Neuronal stem cell (in vitro differentiated cells): ENCODE measurements at regions not wholly inside any gene's neighbourhood (a gene's known extent, or its start where the extent isn't known, plus 50 kb on each side); places are given as distances from the start of the nearest gene placed in this dataset.
"Not testable (repeated sequence)": the region's sequence is repeated elsewhere in the genome, so short reads cannot be mapped to it uniquely, and the experiment has no call there.

Experiments used
- DNase-seq: peaks from one replicate; pipeline ENCODE4 v3.0.0-alpha.2; 2013; ENCODE audit warnings: low spot score
- H2AFZ ChIP-seq: one replicate; pipeline ENCODE4 v1.6.1; 2013; ENCODE audit warnings: mild to moderate bottlenecking, low read length, inconsistent platforms
- H2AK5ac ChIP-seq: 2 replicates; pipeline ENCODE4 v1.6.1; 2013; ENCODE audit warnings: low read depth, mild to moderate bottlenecking, inconsistent platforms, low read length, moderate library complexity, mixed read lengths
- H2BK120ac ChIP-seq: 2 replicates; pipeline ENCODE4 v1.6.1; 2013; ENCODE audit warnings: low read depth, mild to moderate bottlenecking, inconsistent platforms, low read length, moderate library complexity, mixed read lengths
- H2BK12ac ChIP-seq: one replicate; pipeline ENCODE4 v1.6.1; 2013; ENCODE audit warnings: low read length, inconsistent platforms
- H2BK15ac ChIP-seq: 2 replicates; pipeline ENCODE4 v1.6.1; 2013; ENCODE audit warnings: mild to moderate bottlenecking, low read length, inconsistent platforms, mixed read lengths
- H2BK5ac ChIP-seq: one replicate; pipeline ENCODE4 v1.6.1; 2013; ENCODE audit warnings: inconsistent platforms, mild to moderate bottlenecking, low read length, moderate library complexity
- H3K14ac ChIP-seq: one replicate; pipeline ENCODE4 v1.6.1; 2013; ENCODE audit warnings: low read length, inconsistent platforms
- H3K18ac ChIP-seq: 2 replicates; pipeline ENCODE4 v1.6.1; 2013; ENCODE audit warnings: low read length, inconsistent platforms
- H3K23ac ChIP-seq: 2 replicates; pipeline ENCODE4 v1.6.1; 2013; ENCODE audit warnings: low read depth, mild to moderate bottlenecking, mixed read lengths, low read length, inconsistent platforms; ENCODE audit not compliant: poor library complexity
- H3K27ac ChIP-seq: replicated peaks from 3 replicates; pipeline ENCODE4 v1.5.1; 2013; ENCODE audit warnings: low read length, inconsistent platforms
- H3K27me3 ChIP-seq, 3 experiments: 2 replicates each; pipeline ENCODE4 v1.6.1; 2013; ENCODE audit warnings: low read length in 3 of 3, mild to moderate bottlenecking in 2 of 3, inconsistent platforms in 1 of 3, low read depth in 1 of 3, mixed read lengths in 1 of 3, moderate library complexity in 1 of 3; ENCODE audit not compliant: control insufficient read depth in 3 of 3, insufficient read depth in 3 of 3
- H3K36me3 ChIP-seq, 2 donors: replicated peaks in 1 of 2; 2 replicates each; pipeline ENCODE4 v1.6.1; 2013; ENCODE audit warnings: low read length in 2 of 2; ENCODE audit not compliant: control insufficient read depth in 2 of 2, insufficient read depth in 2 of 2
- H3K4ac ChIP-seq: 2 replicates; pipeline ENCODE4 v1.6.1; 2013; ENCODE audit warnings: inconsistent platforms, mild to moderate bottlenecking, low read length, moderate library complexity
- H3K4me1 ChIP-seq, 2 donors: 1 replicate in 1 of 2; 2 replicates in 1 of 2; pipeline ENCODE4 v1.6.1; 2013; ENCODE audit warnings: low read length in 2 of 2, low read depth in 1 of 2; ENCODE audit not compliant: control insufficient read depth in 2 of 2, insufficient read depth in 1 of 2
- H3K4me2 ChIP-seq: one replicate; pipeline ENCODE4 v1.6.1; 2013; ENCODE audit warnings: mild to moderate bottlenecking, low read length, inconsistent platforms; ENCODE audit not compliant: insufficient read depth, poor library complexity, severe bottlenecking
- H3K4me3 ChIP-seq, 2 donors: 2 replicates each; pipeline ENCODE4 v1.5.1; 2013; ENCODE audit warnings: low read length in 2 of 2, mild to moderate bottlenecking in 2 of 2, inconsistent platforms in 1 of 2, moderate library complexity in 1 of 2
- H3K79me1 ChIP-seq: one replicate; pipeline ENCODE4 v1.6.1; 2013; ENCODE audit warnings: low read depth, mild to moderate bottlenecking, inconsistent platforms, low read length, moderate library complexity
- H3K9ac ChIP-seq: one replicate; pipeline ENCODE4 v1.6.1; 2013; ENCODE audit warnings: mild to moderate bottlenecking, low read depth, low read length, inconsistent platforms; ENCODE audit not compliant: poor library complexity
- H3K9me3 ChIP-seq, 2 donors: replicated peaks in 1 of 2; 2 replicates each; pipeline versions ENCODE3 to v1.6.1; 2013; ENCODE audit warnings: low read length in 2 of 2, mild to moderate bottlenecking in 2 of 2, inconsistent platforms in 1 of 2, low read depth in 1 of 2, mixed read lengths in 1 of 2, moderate library complexity in 1 of 2; ENCODE audit not compliant: control insufficient read depth in 2 of 2, insufficient read depth in 1 of 2
- H4K8ac ChIP-seq: one replicate; pipeline ENCODE4 v1.6.1; 2013; ENCODE audit warnings: low read depth, mild to moderate bottlenecking, inconsistent platforms, low read length, moderate library complexity
- H4K91ac ChIP-seq: one replicate; pipeline ENCODE4 v1.6.1; 2013; ENCODE audit warnings: low read length, low read depth, mild to moderate bottlenecking, inconsistent platforms; ENCODE audit not compliant: poor library complexity
- WGBS, 2 donors: extraction: QIAGEN DNeasy Blood & Tissue Kit; methylation state at CpG; one replicate each; pipeline ENCODE4 v1.1.7; 2013; ENCODE audit warnings: missing lambda C conversion rate in 2 of 2, mixed read lengths in 1 of 2; ENCODE audit not compliant: insufficient read length in 2 of 2, insufficient replicate concordance in 1 of 2; ENCODE audit errors: extremely low coverage in 2 of 2; 5-methylcytosine and 5-hydroxymethylcytosine counted together

DNA sequence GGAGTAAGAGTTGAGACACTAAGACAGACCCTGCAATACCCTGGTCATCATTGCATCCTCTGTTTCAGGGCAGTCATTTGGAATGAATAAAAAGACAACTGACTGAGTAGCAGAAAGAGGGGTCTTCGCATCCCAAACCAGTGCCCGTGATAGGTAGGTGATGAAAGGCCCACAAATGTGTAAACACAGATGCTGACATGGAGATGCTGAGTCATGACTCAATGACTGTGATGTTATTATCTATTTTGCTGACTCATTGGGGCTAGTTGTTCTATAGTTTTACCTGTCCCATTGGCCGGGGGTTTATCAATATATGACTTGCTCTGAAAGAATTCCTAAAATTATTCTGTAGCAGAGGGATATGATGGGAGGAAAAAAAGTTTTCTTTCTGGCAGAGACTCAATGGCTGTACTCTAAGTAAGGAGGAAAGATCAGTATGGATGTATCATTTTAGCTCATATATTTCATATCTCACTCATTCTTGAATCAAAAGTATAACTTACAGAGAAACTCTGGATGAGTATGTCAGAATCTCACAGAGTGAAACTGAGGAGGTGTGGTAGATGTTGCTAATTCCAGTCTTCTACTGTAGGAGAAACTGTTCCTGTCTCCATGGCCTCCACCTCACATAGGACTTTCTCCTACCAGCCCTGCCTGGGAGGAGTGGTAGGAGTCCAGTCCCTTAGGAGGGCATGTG is 119.9 kb upstream of the PREP start:
- no peak for DNase-seq
- Histone ChIP-seq H4K91ac (no peak overlapping the region), H3K14ac (no peak overlapping the region), H2BK120ac (no peak overlapping the region), H3K4me3 (no peak overlapping the region), H3K36me3 (no peaks in the 10 kb centered on the region), H3K4ac (no peak overlapping the region), H2AFZ (no peak overlapping the region), H3K4me2 (no peak overlapping the region), H4K8ac (no peak overlapping the region), H2AK5ac (no peak overlapping the region), H3K27ac (no peak overlapping the region), H3K23ac (no peak overlapping the region), H3K18ac (no peak overlapping the region), H3K9ac (no peak overlapping the region), H3K9me3 (no peaks in the 10 kb centered on the region), H3K27me3 (no peaks in the 10 kb centered on the region), H2BK15ac (no peak overlapping the region), H3K4me1 (no peaks in the 10 kb centered on the region), H3K79me1 (no peaks in the 10 kb centered on the region), H2BK5ac (no peak overlapping the region), H2BK12ac (no peak overlapping the region)
- no CpG with 5 or more reads among the region's 3 CpGs for WGBS, 2 donors

DNA sequence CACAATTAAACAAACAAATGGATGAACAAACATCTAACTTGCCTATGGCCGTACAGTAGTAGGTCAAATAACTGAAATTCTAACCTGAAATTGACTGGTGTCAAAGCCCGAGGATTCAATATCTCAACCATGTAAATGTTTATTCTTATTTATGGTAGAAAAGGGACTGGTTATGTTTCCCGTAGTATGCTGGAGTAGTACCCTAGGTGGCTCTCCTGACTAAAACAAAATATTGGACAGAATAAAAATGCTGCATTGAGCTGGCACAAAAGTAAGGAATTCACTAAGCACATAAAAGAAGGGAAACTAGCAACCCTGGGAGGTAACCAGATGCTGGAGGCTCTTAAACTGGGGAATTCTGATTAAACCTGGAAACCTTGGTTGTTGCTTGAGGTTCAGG is 117.1 kb upstream of the PREP start:
- no CpG with 5 or more reads among the region's 3 CpGs for WGBS, 2 donors
- H3K79me1 ChIP-seq = no peaks in the 10 kb centered on the region
- H3K4me2 ChIP-seq = no peak overlapping the region
- H4K8ac ChIP-seq = no peak overlapping the region
- no peaks in the 10 kb centered on the region for H3K36me3 ChIP-seq
- H3K14ac ChIP-seq = no peak overlapping the region
- H3K27me3 ChIP-seq = no peaks in the 10 kb centered on the region
- no peak overlapping the region for H2BK5ac ChIP-seq
- no peak overlapping the region for H2BK12ac ChIP-seq
- H3K4ac ChIP-seq = no peak overlapping the region
- no peak overlapping the region for H3K27ac ChIP-seq
- H2BK120ac ChIP-seq = no peak overlapping the region
- no peak overlapping the region for H2AK5ac ChIP-seq
- H3K9me3 ChIP-seq = no peaks in the 10 kb centered on the region
- peaks cover 0 to 3% of the 10 kb centered on the region in 2 donors for H3K4me1 ChIP-seq
- H3K18ac ChIP-seq = no peak overlapping the region
- no peak overlapping the region for H3K9ac ChIP-seq
- H4K91ac ChIP-seq = no peak overlapping the region
- DNase-seq = no peak
- H3K23ac ChIP-seq = no peak overlapping the region
- H2BK15ac ChIP-seq = no peak overlapping the region
- no peak overlapping the region for H2AFZ ChIP-seq
- H3K4me3 ChIP-seq = no peak overlapping the region

DNA sequence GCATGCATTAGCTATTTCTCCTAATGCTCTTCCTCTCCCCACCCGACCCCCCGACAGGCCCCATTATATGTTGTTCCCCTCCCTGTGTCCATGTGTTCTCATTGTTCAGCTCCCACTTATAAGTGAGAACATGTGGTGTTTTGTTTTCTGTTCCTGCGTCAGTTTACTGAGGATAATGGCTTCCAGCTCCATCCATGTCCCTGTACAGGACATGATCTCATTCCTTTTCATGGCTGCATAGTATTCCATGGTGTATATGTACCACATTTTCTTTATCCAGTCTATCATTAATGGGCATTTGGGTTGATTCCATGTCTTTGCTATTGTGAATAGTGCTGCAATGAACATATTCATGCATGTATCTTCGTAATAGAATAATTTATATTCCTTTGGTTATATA is 116.1 kb upstream of the PREP start:
- not testable (repeated sequence) for H3K9me3 ChIP-seq, H2BK12ac ChIP-seq, H2BK120ac ChIP-seq, DNase-seq, H3K18ac ChIP-seq, H3K36me3 ChIP-seq, H2BK15ac ChIP-seq, H3K79me1 ChIP-seq, H3K27me3 ChIP-seq, H3K4me2 ChIP-seq, H2AFZ ChIP-seq, H3K23ac ChIP-seq, H4K91ac ChIP-seq, H3K4ac ChIP-seq, H4K8ac ChIP-seq, H3K14ac ChIP-seq, H3K4me1 ChIP-seq, H2BK5ac ChIP-seq, H3K9ac ChIP-seq, H3K27ac ChIP-seq, H2AK5ac ChIP-seq, H3K4me3 ChIP-seq
- WGBS, 2 donors = no CpG with 5 or more reads among the region's 4 CpGs

DNA sequence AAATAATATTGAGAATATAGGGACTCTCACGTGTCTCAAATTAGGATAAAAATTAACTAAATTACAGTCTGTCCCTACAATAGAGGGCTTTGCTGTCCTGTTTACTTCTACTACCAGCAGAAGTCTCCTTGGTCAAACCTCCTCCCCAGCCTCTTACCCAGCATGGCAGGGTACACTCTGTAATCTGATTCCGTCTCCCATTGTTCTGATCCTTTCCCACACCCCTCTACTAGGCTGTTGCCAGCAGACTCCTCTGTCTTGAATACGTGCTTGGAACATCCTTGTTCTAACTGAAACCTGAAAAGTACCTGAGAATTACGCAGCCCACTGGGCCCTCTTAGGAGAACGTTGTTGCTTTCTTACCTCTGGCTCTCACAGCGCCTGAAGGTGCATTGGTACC is 112.2 kb upstream of the PREP start:
- no peak overlapping the region for H3K4ac ChIP-seq
- no peak overlapping the region for H3K18ac ChIP-seq
- no peaks in the 10 kb centered on the region for H3K36me3 ChIP-seq
- H3K4me1 ChIP-seq = peaks cover 0 to 3% of the 10 kb centered on the region in 2 donors
- no peaks in the 10 kb centered on the region for H3K27me3 ChIP-seq
- WGBS, 2 donors = no CpG with 5 or more reads among the region's 6 CpGs
- no peak overlapping the region for H3K14ac ChIP-seq
- H3K9ac ChIP-seq = no peak overlapping the region
- no peak overlapping the region for H3K4me3 ChIP-seq
- H3K4me2 ChIP-seq = peak overlapping the region; percentile 35
- H2BK120ac ChIP-seq = no peak overlapping the region
- H2BK5ac ChIP-seq = no peak overlapping the region
- no peak for DNase-seq
- H2BK15ac ChIP-seq = no peak overlapping the region
- H4K8ac ChIP-seq = no peak overlapping the region
- H3K27ac ChIP-seq = no peak overlapping the region
- H3K9me3 ChIP-seq = no peaks in the 10 kb centered on the region
- H2AK5ac ChIP-seq = no peak overlapping the region
- no peak overlapping the region for H4K91ac ChIP-seq
- H2BK12ac ChIP-seq = no peak overlapping the region
- no peak overlapping the region for H3K23ac ChIP-seq
- no peak overlapping the region for H2AFZ ChIP-seq
- no peaks in the 10 kb centered on the region for H3K79me1 ChIP-seq
